Epithelial cell of proximal tubule (primary cell): ENCODE measurements at regions not wholly inside any gene's neighbourhood (a gene's known extent, or its start where the extent isn't known, plus 50 kb on each side); places are given as distances from the start of the nearest gene placed in this dataset.

Experiments
- DNase-seq: peaks from one replicate; pipeline ENCODE4 v3.0.0-alpha.2; 2011; ENCODE audit warnings: low read depth
- H3K4me3 ChIP-seq: 2 replicates; pipeline ENCODE4 v1.5.1; 2011; ENCODE audit warnings: low read depth, mild to moderate bottlenecking, low read length
- CTCF ChIP-seq: conservative IDR thresholded peaks from 2 replicates; pipeline ENCODE4 v1.5.1; 2012; ENCODE audit warnings: low read depth, mild to moderate bottlenecking, low read length

GRCh38 chr18:25648716-25649260 is 296.8 kb upstream of the ZNF521 start:
- DNase-seq, result no peak
- H3K4me3 ChIP-seq, result no peak overlapping the region
- TF ChIP-seq CTCF, result no peak

GRCh38 chr18:25647404-25647803 is 295.4 kb upstream of the ZNF521 start:
- no peak for TF ChIP-seq CTCF
- H3K4me3 ChIP-seq, result no peak overlapping the region
- DNase-seq, result no peak

GRCh38 chr18:25646971-25647370 is 295.0 kb upstream of the ZNF521 start:
- no peak for DNase-seq
- H3K4me3 ChIP-seq, result no peak overlapping the region
- no peak for TF ChIP-seq CTCF

GRCh38 chr18:25639596-25639995 is 287.6 kb upstream of the ZNF521 start:
- H3K4me3 ChIP-seq, result no peak overlapping the region
- DNase-seq, result no peak
- TF ChIP-seq CTCF, result no peak

- H3K4me3 ChIP-seq, result no peak overlapping the region
- TF ChIP-seq CTCF, result no peak
- no peak for DNase-seq
Observed at GRCh38 chr18:25633563-25633962, 281.6 kb upstream of the ZNF521 start.

GRCh38 chr18:25630682-25631081 is 278.7 kb upstream of the ZNF521 start:
- no peak for TF ChIP-seq CTCF
- H3K4me3 ChIP-seq, result no peak overlapping the region

GRCh38 chr18:25621682-25622081 is 269.7 kb upstream of the ZNF521 start:
- DNase-seq, result no peak
- TF ChIP-seq CTCF, result no peak
- H3K4me3 ChIP-seq, result no peak overlapping the region

More at GRCh38 chr18:25630682-25631081, 278.7 kb upstream of the ZNF521 start:
- no peak for DNase-seq
